Esophagus muscularis mucosa (tissue), 4 donors: ENCODE measurements at regions not wholly inside any gene's neighbourhood (a gene's known extent, or its start where the extent isn't known, plus 50 kb on each side); places are given as distances from the start of the nearest gene placed in this dataset.

Experiments
- DNase-seq: peaks from one replicate; pipeline ENCODE4 v3.0.0-alpha.2; 2017; ENCODE audit errors: extremely low spot score
- H3K27ac ChIP-seq, 4 donors: fragments of 200-600 bp; sonication (generic); replicated peaks in 1 of 4; 1 replicate in 3 of 4; 2 replicates in 1 of 4; pipeline ENCODE4 v1.5.1; 2016 to 2019; ENCODE audit warnings: mild to moderate bottlenecking in 1 of 4
- H3K27me3 ChIP-seq, 4 donors: fragments of 200-600 bp; sonication (generic); one replicate each; pipeline versions ENCODE4 v1.5.1 to v1.6.0; 2016 to 2019
- H3K36me3 ChIP-seq, 4 donors: fragments of 200-600 bp; sonication (generic); one replicate each; pipeline ENCODE4 v1.5.1; 2016 to 2019
- H3K4me1 ChIP-seq, 4 donors: fragments of 200-600 bp; sonication (generic); one replicate each; pipeline ENCODE4 v1.5.1; 2016 to 2019
- H3K4me3 ChIP-seq, 4 donors: fragments of 200-600 bp; sonication (generic); 1 replicate in 2 of 4; 2 replicates in 2 of 4; pipeline ENCODE4 v1.5.1; 2016 to 2019; ENCODE audit warnings: mild to moderate bottlenecking in 4 of 4, moderate library complexity in 1 of 4
- H3K9me3 ChIP-seq, 4 donors: fragments of 200-600 bp; sonication (generic); 1 replicate in 3 of 4; 2 replicates in 1 of 4; pipeline ENCODE4 v1.5.1; 2016 to 2019
- EP300 ChIP-seq: sonication (generic); formaldehyde crosslinking; IDR thresholded peaks from one replicate; pipeline ENCODE4 v1.6.1; 2017; ENCODE audit warnings: antibody characterized with exemption
- POLR2A ChIP-seq: fragments of 450-650 bp; IDR thresholded peaks from one replicate; pipeline ENCODE4 v1.6.1; 2017; ENCODE audit warnings: antibody characterized with exemption, moderate library complexity, mild to moderate bottlenecking, low read depth
- POLR2AphosphoS5 ChIP-seq, 2 donors: sonication (generic); formaldehyde crosslinking; IDR thresholded peaks; one replicate each; pipeline ENCODE4 v1.6.1; 2017; ENCODE audit warnings: antibody characterized with exemption in 2 of 2
- WGBS: methylation state at CpG from one replicate; pipeline ENCODE4 v1.1.5; 2018; 5-methylcytosine and 5-hydroxymethylcytosine counted together
- intact Hi-C: fragments of 100-400 bp; cut with DNase I; formaldehyde crosslinking; loops from one replicate; pipeline ENCODE4 v1.15.1; 2023
- TF ChIP-seq, protein P1 (sequence below), 3 experiments: fragments of 200-600 bp in 2 of 3; fragments of 450-650 bp in 1 of 3; sonication (generic) in 2 of 3; IDR thresholded peaks; one replicate each; pipeline ENCODE4 v1.5.1; 2017 to 2019; ENCODE audit warnings: antibody characterized with exemption in 3 of 3, mild to moderate bottlenecking in 2 of 3, moderate library complexity in 1 of 3

GRCh38 chr7:22671177-22671879, 55.7 kb upstream of the IL6 start:
- WGBS: 87% methylated on average over 5 of the region's 5 CpGs

GRCh38 chr7:22670422-22670815, 56.6 kb upstream of the IL6 start:
- DNase-seq: peak; percentile 37
- TF ChIP-seq POLR2AphosphoS5 (IDR thresholded peaks at IDR 0.05): no peak
- TF ChIP-seq, protein P1, sequence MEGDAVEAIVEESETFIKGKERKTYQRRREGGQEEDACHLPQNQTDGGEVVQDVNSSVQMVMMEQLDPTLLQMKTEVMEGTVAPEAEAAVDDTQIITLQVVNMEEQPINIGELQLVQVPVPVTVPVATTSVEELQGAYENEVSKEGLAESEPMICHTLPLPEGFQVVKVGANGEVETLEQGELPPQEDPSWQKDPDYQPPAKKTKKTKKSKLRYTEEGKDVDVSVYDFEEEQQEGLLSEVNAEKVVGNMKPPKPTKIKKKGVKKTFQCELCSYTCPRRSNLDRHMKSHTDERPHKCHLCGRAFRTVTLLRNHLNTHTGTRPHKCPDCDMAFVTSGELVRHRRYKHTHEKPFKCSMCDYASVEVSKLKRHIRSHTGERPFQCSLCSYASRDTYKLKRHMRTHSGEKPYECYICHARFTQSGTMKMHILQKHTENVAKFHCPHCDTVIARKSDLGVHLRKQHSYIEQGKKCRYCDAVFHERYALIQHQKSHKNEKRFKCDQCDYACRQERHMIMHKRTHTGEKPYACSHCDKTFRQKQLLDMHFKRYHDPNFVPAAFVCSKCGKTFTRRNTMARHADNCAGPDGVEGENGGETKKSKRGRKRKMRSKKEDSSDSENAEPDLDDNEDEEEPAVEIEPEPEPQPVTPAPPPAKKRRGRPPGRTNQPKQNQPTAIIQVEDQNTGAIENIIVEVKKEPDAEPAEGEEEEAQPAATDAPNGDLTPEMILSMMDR (IDR thresholded peaks at IDR 0.05): no peak
- no peak for TF ChIP-seq POLR2A
- no peak for TF ChIP-seq EP300
- Histone ChIP-seq H3K36me3 (no peaks in the 10 kb centered on the region), H3K9me3 (no peaks in the 10 kb centered on the region), H3K4me1 (peaks cover 0 to 14% (median 7%) of the 10 kb centered on the region in 4 donors), H3K4me3 (no peak overlapping the region), H3K27me3 (no peaks in the 10 kb centered on the region), H3K27ac (no peak overlapping the region)
- WGBS: 86% methylated on average over 1 of the region's 1 CpG
- intact Hi-C loops: no loop called here

More at GRCh38 chr7:22671177-22671879, 55.7 kb upstream of the IL6 start:
- no peak for TF ChIP-seq POLR2A
- no peak for TF ChIP-seq EP300
- TF ChIP-seq POLR2AphosphoS5 (IDR thresholded peaks at IDR 0.05): no peak
- TF ChIP-seq, protein P1 (IDR thresholded peaks at IDR 0.05): no peak
- no peak overlapping the region for H3K27ac ChIP-seq
- H3K9me3 ChIP-seq: no peaks in the 10 kb centered on the region
- no peaks in the 10 kb centered on the region for H3K36me3 ChIP-seq
- H3K4me3 ChIP-seq: no peak overlapping the region
- no peaks in the 10 kb centered on the region for H3K27me3 ChIP-seq
- H3K4me1 ChIP-seq: peaks cover 0 to 16% (median 7%) of the 10 kb centered on the region in 4 donors
- no peak for DNase-seq
- intact Hi-C loops: no loop called here

- Histone ChIP-seq H3K36me3 (no peaks in the 10 kb centered on the region), H3K4me3 (no peak overlapping the region), H3K4me1 (peaks cover 0 to 14% (median 5%) of the 10 kb centered on the region in 4 donors), H3K9me3 (no peaks in the 10 kb centered on the region), H3K27me3 (no peaks in the 10 kb centered on the region), H3K27ac (no peak overlapping the region)
- intact Hi-C loops: no loop called here
- TF ChIP-seq POLR2AphosphoS5 (IDR thresholded peaks at IDR 0.05) (no peak), POLR2A (no peak)
- TF ChIP-seq, protein P1 (IDR thresholded peaks at IDR 0.05): no peak
- 69% methylated on average over 5 of the region's 5 CpGs for WGBS
- DNase-seq: no peak
These were observed 57.1 kb upstream of the IL6 start for GRCh38 chr7:22669692-22670421.

DNA sequence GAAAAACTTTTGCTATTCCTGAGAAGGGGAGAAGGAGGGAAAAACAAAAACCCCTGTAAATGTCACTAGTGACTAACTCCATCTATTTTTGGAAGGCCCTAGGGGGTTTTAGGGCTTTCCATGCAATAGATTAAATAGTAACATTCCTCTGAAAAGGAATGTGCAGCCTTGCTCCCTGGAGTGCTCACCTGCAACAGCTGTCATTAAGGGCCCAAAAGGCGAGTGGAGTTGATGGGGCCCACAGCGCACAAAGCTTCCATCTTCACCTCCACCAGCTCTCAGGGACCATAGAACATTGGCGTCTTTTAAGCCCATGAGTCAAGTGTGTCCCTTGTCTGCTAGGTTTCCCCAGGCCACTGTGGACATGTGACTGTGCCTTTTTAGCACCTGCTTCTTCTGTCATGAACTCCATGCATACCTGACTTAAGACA, 58.0 kb upstream of the IL6 start:
- 88% methylated on average over 3 of the region's 3 CpGs for WGBS
- DNase-seq: no peak

More for the DNA sequence above, 58.0 kb upstream of the IL6 start:
- TF ChIP-seq, protein P1 (IDR thresholded peaks at IDR 0.05): no peak
- H3K27ac ChIP-seq: no peak overlapping the region
- intact Hi-C loops: no loop called here
- H3K36me3 ChIP-seq: no peaks in the 10 kb centered on the region
- H3K4me3 ChIP-seq: no peak overlapping the region
- H3K27me3 ChIP-seq: no peaks in the 10 kb centered on the region
- peaks cover 0 to 14% (median 5%) of the 10 kb centered on the region in 4 donors for H3K4me1 ChIP-seq
- no peaks in the 10 kb centered on the region for H3K9me3 ChIP-seq
